DMS114 treated with DMSO at 0.1 percent for 48 hours (cell line): ENCODE measurements at regions not wholly inside any gene's neighbourhood (a gene's known extent, or its start where the extent isn't known, plus 50 kb on each side); places are given as distances from the start of the nearest gene placed in this dataset.
"Not testable (repeated sequence)": the region's sequence is repeated elsewhere in the genome, so short reads cannot be mapped to it uniquely, and the experiment has no call there.

ENCODE experiments used
- DNase-seq: peaks from one replicate; lab custom pipeline; 2025; ENCODE audit not compliant: unreplicated experiment; lab: John Stamatoyannopoulos, UW

DNA sequence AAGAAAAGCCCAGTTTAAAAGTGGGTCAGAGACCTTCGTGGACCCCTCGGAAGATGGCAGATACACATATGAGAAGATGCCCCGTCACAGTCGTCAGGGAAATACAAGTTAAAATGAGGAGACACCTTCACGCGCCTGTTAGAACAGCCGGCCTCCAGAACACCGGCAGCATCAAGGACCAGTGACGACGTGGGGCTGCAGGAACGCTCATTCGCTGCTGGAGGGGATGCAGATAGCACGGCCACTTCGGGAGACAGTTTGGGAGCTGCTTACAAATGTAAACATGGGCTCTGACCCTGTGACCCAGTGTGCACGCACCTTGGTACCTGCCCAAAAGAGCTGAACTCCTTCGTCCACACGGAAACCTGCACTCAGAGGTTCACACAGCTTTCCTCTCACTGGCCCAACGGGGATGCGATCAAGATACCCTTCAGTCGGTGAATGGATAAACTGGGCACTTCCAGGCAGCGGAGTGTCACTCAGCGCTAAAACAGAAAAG, 83.7 kb upstream of the CTDP1 start:
- no peak for DNase-seq

- DNase-seq, result no peak
Observed at GRCh38 chr18:79596446-79597175, 83.0 kb upstream of the CTDP1 start.

- DNase-seq, result no peak
Observed at GRCh38 chr18:79597176-79597830, 82.3 kb upstream of the CTDP1 start.

- no peak for DNase-seq
Observed at GRCh38 chr18:79597831-79598632, 81.6 kb upstream of the CTDP1 start.

GRCh38 chr18:79598633-79599175, 80.9 kb upstream of the CTDP1 start:
- DNase-seq, result no peak

- DNase-seq, result no peak
Observed at GRCh38 chr18:79599441-79599931, 80.1 kb upstream of the CTDP1 start.

- no peak for DNase-seq
Observed at GRCh38 chr18:79600141-79600540, 79.5 kb upstream of the CTDP1 start.

DNA sequence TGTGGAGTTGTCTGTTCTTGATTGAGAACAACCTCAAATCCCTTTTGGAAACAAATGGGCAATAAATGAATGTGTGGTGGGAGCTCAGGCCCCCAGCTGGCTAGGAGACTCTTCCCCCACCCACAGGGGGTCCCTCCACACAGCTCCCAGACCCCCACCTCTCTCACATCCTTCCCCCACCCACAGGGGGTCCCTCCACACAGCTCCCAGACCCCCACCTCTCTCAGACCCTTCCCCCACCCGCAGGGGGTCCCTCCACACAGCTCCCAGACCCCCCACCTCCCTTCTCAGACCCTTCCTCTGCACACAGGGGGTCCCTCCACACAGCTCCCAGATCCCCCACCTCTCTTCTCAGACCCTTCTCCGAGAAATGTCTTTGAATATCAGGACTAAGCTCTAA, 79.0 kb upstream of the CTDP1 start:
- DNase-seq, result no peak

DNA sequence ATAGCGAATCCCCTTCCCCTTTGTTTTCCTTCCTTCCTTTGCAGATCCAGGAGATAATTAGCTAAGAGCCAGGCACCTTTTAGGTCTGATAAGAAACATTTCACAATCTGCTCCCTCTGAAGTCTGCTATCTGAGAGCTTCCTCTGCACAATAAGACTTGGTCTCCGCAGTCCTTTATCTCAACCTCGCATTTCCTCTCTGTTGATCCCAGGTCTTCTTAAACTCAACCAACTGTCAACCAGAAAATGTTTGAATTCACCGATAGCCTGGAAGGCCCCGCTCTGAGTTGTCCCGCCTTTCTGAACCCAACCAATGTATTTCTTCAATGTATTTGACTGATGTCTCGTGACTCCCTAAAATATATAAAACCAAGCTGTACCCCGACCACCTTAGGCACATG, 78.4 kb upstream of the CTDP1 start:
- no peak for DNase-seq

GRCh38 chr18:79603321-79604204, 76.0 kb upstream of the CTDP1 start:
- DNase-seq, result no peak

DNA sequence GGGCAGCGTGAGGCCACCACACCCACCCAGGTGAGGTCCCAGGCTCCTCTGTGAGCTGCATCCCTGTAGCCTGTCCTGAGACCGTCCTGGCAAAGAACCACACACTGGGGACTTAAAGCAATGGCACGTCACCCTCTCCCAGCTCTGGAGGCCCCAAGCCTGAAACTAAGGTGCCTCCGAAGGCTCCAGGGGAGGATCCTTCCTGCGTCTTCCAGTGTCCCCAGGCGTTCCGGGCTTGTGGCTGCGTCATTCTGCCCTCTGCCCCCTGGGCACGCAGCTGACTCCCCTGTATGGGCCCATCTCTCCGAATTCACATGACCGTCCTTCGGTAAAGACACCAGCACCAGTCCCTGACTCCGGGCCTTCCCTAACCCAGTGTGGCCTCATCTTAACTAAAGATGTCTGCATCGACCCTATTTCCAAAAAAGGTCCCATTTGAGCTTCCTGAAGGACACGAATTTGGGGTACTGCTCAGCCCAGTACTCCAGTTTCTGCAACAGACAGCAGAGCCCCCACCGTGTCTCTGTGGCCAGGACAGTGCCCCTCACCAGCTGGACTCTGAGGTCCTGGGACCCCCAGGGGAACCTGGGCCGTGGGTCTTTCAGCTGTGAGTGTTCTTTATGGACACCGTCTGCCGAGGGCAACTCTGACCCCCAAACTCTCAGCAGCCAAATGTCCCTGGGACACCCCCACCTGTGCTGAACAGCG, 75.2 kb upstream of the CTDP1 start:
- no peak for DNase-seq

DNA sequence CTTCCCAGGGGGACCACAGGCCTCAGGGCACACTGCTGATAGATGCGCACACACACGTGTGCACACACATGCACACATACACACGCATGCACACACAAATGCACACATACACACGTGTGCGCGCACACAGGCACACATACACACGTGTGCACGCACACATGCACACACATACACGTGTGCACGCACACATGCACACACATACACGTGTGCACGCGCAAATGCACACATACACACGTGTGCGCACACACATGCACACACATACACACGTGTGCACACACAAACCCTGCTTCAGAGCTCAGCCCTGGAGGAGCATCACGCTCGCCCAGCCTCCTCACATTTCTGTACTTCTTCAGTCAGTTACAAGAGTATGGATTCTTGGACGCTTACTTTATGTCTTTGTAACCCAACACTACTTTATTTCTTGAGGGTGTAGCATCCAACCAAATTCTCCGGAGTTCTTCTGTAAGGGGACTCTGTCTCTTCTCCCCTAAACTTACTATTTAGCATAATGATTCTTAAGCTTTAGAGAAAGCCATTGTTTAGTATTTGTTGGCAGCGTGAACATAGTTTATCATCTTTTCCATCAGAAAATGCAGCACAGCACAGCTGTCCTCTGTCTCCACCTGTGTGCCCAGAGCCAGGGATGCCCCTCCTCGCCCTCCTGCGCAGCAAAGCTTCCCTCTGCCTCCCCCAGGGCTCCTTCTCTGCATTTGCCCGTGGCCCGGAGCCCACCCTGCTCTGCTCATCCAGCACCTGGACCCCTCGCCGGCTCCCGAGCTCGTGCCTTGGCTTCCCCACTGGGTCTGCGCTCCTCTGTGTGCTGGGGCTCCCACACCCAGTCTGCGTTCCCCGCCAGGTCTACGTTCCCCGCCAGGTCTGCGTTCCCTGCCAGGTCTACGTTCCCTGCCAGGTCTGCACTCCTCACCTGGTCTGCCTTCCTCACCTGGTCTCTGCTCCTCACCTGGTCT, 74.4 kb upstream of the CTDP1 start:
- DNase-seq, result no peak

- DNase-seq, result not testable (repeated sequence)
Observed at GRCh38 chr18:79606071-79606470, 73.5 kb upstream of the CTDP1 start.

GRCh38 chr18:79606621-79607331, 72.8 kb upstream of the CTDP1 start:
- no peak for DNase-seq

DNA sequence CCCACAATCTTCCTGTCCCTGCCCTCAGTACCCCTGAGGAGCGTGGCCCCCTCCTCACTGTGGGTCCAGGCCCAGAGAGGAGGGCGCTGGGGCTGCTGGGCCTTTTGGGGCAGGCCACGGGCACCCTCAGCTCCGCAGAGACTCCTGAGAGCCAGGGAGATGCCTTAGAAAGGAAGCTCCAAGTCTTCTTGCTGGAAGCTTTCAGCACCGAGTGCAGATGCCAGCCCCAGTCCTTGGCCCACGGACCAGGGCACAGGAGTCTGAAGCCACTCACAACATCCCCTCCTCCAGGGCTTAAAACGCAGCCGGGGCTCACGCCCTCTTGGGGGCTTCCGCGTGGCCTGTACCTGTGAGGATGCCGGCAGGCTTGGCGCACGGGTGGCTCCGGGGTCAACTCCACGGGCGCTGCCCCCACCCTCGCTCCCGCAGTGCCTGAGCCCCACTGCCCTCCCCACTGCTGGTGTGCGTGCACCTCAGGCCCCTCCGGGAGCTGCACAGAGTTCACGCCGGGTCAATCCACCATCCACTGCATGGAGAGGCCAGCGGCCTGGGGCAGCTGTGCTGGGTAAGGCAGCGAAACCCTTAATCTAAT, 72.1 kb upstream of the CTDP1 start:
- DNase-seq, result no peak

- DNase-seq, result no peak
Observed at GRCh38 chr18:79608069-79608468, 71.5 kb upstream of the CTDP1 start.

DNA sequence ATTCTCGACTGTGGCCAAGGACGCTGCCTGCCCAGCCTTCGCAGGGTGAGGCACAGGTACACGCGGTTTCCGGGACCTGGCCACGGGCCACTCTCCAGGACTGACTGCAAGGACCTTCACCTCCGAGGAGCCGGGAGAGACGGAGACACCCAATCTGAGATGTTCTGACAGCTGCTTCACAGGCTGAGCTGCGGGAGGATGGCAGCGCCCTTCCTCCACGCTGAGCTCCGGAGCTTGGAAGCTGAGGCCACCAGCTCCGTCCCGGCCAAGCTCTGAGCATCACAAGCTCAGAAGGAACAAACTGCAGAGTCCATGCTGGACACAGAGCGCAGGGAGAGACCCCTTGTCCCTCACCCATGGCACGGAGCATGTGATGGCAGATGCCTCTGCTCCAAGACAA, 71.1 kb upstream of the CTDP1 start:
- DNase-seq, result no peak
